DND-41 (cell line): ENCODE measurements at regions not wholly inside any gene's neighbourhood (a gene's known extent, or its start where the extent isn't known, plus 50 kb on each side); places are given as distances from the start of the nearest gene placed in this dataset.

Source experiments
- EZH2 ChIP-seq: IDR thresholded peaks from 3 replicates; pipeline ENCODE4 v1.6.1; 2012; ENCODE audit warnings: borderline replicate concordance, low read depth, mild to moderate bottlenecking, moderate library complexity, low read length, inconsistent platforms; ENCODE audit not compliant: severe bottlenecking
- TF ChIP-seq, protein P1 (sequence below): IDR thresholded peaks from 2 replicates; pipeline ENCODE4 v1.5.1; 2012; ENCODE audit warnings: borderline replicate concordance, low read length, moderate library complexity, mild to moderate bottlenecking; ENCODE audit not compliant: poor library complexity, severe bottlenecking; ENCODE audit errors: extremely low read depth

DNA sequence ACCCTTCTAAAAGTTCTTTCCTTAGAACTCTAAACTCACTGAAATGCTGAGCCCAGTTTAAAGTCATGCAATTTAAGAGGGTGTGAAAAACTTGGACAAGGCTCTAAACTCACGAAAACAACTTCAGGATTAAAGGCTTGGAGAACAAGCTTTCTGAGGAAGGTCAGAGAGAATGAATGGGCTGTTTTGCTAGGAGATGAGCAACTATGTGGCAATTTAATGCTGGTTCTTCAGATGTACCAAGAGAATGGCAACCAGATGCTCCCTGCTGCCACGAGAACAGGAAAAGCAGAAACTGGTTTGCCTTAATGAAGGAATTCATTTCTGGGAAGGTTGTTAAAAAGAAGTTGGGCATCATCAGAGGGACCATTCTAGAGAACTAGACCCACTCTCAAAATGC is 77.8 kb upstream of the PMAIP1 start:
- TF ChIP-seq, protein P1, sequence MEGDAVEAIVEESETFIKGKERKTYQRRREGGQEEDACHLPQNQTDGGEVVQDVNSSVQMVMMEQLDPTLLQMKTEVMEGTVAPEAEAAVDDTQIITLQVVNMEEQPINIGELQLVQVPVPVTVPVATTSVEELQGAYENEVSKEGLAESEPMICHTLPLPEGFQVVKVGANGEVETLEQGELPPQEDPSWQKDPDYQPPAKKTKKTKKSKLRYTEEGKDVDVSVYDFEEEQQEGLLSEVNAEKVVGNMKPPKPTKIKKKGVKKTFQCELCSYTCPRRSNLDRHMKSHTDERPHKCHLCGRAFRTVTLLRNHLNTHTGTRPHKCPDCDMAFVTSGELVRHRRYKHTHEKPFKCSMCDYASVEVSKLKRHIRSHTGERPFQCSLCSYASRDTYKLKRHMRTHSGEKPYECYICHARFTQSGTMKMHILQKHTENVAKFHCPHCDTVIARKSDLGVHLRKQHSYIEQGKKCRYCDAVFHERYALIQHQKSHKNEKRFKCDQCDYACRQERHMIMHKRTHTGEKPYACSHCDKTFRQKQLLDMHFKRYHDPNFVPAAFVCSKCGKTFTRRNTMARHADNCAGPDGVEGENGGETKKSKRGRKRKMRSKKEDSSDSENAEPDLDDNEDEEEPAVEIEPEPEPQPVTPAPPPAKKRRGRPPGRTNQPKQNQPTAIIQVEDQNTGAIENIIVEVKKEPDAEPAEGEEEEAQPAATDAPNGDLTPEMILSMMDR: no peak
- TF ChIP-seq EZH2: no peak
